ENCODE measurements at regions not wholly inside any gene's neighbourhood (a gene's known extent, or its start where the extent isn't known, plus 50 kb on each side); places are given as distances from the start of the nearest gene placed in this dataset.
"Not testable (repeated sequence)": the region's sequence is repeated elsewhere in the genome, so short reads cannot be mapped to it uniquely, and the experiment has no call there.

DNA sequence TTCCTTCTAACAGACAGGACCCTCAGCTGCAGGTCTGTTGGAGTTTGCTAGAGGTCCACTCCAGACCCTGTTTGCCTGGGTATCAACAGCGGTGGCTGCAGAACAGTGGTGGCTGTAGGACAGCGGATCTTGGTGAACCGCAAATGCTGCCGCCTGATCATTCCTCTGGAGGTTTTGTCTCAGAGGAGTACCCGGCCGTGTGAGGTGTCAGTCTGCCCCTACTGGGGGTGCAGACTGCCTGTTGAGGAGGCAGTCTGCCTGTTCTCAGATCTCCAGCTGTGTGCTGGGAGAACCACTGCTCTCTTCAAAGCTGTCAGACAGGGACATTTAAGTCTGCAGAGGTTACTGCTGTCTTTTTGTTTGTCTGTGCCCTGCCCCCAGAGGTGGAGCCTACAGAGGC is 66.8 kb upstream of the IVNS1ABP start:
- TF ChIP-seq POLR2A (IDR thresholded peaks at IDR 0.05): not testable (repeated sequence)
- TF ChIP-seq, protein P1, sequence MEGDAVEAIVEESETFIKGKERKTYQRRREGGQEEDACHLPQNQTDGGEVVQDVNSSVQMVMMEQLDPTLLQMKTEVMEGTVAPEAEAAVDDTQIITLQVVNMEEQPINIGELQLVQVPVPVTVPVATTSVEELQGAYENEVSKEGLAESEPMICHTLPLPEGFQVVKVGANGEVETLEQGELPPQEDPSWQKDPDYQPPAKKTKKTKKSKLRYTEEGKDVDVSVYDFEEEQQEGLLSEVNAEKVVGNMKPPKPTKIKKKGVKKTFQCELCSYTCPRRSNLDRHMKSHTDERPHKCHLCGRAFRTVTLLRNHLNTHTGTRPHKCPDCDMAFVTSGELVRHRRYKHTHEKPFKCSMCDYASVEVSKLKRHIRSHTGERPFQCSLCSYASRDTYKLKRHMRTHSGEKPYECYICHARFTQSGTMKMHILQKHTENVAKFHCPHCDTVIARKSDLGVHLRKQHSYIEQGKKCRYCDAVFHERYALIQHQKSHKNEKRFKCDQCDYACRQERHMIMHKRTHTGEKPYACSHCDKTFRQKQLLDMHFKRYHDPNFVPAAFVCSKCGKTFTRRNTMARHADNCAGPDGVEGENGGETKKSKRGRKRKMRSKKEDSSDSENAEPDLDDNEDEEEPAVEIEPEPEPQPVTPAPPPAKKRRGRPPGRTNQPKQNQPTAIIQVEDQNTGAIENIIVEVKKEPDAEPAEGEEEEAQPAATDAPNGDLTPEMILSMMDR (IDR thresholded peaks at IDR 0.05): not testable (repeated sequence)
